Muscle of leg (tissue), 3 donors: ENCODE measurements at regions not wholly inside any gene's neighbourhood (a gene's known extent, or its start where the extent isn't known, plus 50 kb on each side); places are given as distances from the start of the nearest gene placed in this dataset.

ENCODE experiments used
- DNase-seq: peaks from one replicate; pipeline ENCODE4 v3.0.0; 2013
- H3K27ac ChIP-seq: one replicate; pipeline ENCODE4 v1.5.1; 2013; ENCODE audit warnings: mild to moderate bottlenecking, low read length, control low read depth
- H3K27me3 ChIP-seq: one replicate; pipeline ENCODE4 v1.6.1; 2013; ENCODE audit warnings: low read length; ENCODE audit not compliant: control insufficient read depth, insufficient read depth
- H3K36me3 ChIP-seq: one replicate; pipeline ENCODE4 v1.6.1; 2013; ENCODE audit warnings: low read length; ENCODE audit not compliant: control insufficient read depth, insufficient read depth
- H3K4me1 ChIP-seq: one replicate; pipeline ENCODE4 v1.6.1; 2013; ENCODE audit warnings: low read length; ENCODE audit not compliant: control insufficient read depth, insufficient read depth
- H3K4me3 ChIP-seq: one replicate; pipeline ENCODE4 v1.5.1; 2013; ENCODE audit warnings: low read length, control low read depth
- H3K9me3 ChIP-seq: replicated peaks from 2 replicates; pipeline ENCODE4 v1.6.1; 2013; ENCODE audit warnings: low read depth, low read length; ENCODE audit not compliant: control insufficient read depth
- WGBS: methylation state at CpG from one replicate; pipeline ENCODE4 v1.1.5; 2013; ENCODE audit warnings: missing lambda C conversion rate; ENCODE audit not compliant: insufficient coverage; 5-methylcytosine and 5-hydroxymethylcytosine counted together

DNA sequence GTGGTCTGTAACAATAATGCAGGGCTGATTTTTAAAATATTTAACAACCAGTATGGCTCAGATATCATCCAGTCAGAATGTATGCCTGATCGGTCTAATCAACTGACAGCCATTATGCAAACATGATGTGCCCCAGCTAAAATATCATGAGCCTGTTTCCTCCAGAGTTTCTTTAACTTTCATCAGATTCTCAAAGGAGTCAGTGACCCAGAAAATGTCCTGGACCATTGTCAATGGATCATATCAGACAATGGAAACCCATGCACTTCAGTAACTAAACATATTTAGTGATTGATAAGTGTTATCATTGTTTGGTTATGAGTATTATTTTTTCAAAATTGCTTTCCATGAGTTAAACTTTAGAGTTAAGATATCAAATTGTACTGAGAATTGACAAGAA, 173.5 kb downstream of the LMBRD1 start:
- Histone ChIP-seq H3K4me3 (no peak overlapping the region), H3K36me3 (no peaks in the 10 kb centered on the region), H3K27ac (no peak overlapping the region), H3K27me3 (no peaks in the 10 kb centered on the region), H3K9me3 (no peaks in the 10 kb centered on the region), H3K4me1 (no peaks in the 10 kb centered on the region)
- no peak for DNase-seq
- WGBS, result 29% methylated on average over 1 of the region's 1 CpG

DNA sequence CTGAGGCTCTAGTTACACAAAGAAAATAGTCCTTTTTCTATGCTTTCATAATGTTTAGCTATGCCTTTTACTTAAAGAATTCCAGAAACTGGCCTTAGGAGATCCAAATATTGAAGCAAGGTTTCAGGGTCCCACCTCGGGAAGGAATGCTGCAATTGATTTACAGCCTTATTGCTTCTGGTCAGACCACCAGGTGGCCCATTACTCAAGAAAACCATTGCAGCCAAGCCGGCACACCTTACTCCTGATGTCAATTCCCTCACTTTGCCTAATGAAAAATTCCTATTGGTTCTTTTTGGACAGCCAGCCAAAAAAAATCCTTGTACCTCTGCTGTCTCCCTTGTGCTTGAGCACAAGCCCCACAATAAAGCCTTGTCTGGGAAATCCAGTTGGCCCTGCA, 173.9 kb downstream of the LMBRD1 start:
- WGBS, result 11% methylated on average over 2 of the region's 2 CpGs

DNA sequence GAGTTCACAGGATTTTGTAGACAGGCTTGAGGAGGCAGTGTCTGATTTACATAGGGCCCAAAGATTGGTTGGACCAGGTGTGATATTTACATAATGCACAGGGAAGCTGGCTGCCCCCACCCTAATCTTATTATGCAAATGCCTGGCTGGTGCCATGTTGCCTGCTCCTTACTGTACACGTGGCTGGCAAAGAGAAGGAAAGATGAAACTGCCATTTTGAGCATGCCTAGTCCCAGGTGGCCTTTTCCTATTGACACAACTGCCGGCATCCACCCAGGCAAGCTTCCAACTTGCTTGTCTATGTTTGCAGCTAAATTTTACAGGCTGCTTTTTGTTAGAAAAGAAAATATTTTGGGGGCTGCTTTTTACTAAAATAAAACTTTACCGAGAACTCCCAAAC, 174.6 kb downstream of the LMBRD1 start:
- Histone ChIP-seq H3K4me3 (no peak overlapping the region), H3K27ac (no peak overlapping the region), H3K36me3 (no peaks in the 10 kb centered on the region), H3K9me3 (no peaks in the 10 kb centered on the region), H3K4me1 (no peaks in the 10 kb centered on the region), H3K27me3 (no peaks in the 10 kb centered on the region)
- no peak for DNase-seq
- WGBS, result 47% methylated on average over 2 of the region's 3 CpGs

More for the DNA sequence above, 173.9 kb downstream of the LMBRD1 start:
- H3K27ac ChIP-seq, result no peak overlapping the region
- H3K9me3 ChIP-seq, result no peaks in the 10 kb centered on the region
- H3K4me3 ChIP-seq, result no peak overlapping the region
- no peak for DNase-seq
- no peaks in the 10 kb centered on the region for H3K27me3 ChIP-seq
- H3K36me3 ChIP-seq, result no peaks in the 10 kb centered on the region
- H3K4me1 ChIP-seq, result no peaks in the 10 kb centered on the region

DNA sequence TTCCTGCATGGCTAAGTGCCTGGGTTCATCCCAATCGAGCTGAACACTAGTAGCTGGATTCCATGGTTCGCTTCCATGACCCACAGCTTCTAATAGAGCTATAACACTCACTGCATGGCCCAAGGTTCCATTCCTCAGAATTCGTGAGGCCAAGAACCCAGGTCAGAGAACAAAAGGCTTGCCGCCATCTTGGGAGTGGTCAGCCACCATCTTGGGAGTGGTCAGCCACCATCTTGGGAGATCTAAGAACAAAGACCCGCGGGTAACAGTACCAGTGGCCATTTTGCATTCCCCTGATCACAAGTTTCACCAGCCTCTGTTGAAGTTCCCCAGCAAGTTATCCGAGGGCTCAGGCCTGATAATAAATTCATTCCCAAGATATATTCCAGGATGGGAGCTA, 179.6 kb downstream of the LMBRD1 start:
- 88% methylated on average over 5 of the region's 7 CpGs for WGBS
- DNase-seq, result no peak
- no peaks in the 10 kb centered on the region for H3K9me3 ChIP-seq
- H3K27me3 ChIP-seq, result no peaks in the 10 kb centered on the region
- no peaks in the 10 kb centered on the region for H3K4me1 ChIP-seq
- no peak overlapping the region for H3K4me3 ChIP-seq
- H3K36me3 ChIP-seq, result no peaks in the 10 kb centered on the region
- H3K27ac ChIP-seq, result no peak overlapping the region

DNA sequence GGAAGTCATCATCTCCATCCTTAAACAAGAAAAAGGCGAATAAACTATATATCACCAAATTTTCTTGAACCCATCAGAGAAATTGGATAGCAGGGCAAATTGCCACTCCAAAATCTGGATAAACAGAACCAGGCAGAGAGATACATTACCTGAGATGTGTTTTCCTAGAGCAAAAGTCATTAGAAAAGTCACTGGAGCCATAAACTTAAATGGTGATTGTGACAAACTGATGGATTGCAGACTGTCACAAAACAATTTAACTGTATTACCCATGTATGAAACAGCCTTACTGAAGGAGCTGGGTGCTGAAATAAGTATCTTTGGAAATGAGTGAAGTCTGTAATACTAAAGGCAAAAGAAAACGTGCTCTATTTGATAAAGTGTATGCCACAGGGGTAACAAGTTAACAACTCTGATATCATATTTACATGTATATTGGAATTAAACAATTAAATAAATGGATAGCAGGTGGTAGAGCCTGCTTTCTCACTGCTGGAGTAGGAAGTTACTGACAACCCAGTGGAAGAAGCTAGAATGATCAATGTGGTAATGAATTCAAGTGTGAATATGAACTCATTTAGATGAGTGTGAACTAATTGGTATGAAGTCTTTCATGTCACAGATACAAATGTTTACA, 186.9 kb downstream of the LMBRD1 start:
- H3K36me3 ChIP-seq, result no peaks in the 10 kb centered on the region
- WGBS, result no CpG with 5 or more reads among the region's 2 CpGs

DNA sequence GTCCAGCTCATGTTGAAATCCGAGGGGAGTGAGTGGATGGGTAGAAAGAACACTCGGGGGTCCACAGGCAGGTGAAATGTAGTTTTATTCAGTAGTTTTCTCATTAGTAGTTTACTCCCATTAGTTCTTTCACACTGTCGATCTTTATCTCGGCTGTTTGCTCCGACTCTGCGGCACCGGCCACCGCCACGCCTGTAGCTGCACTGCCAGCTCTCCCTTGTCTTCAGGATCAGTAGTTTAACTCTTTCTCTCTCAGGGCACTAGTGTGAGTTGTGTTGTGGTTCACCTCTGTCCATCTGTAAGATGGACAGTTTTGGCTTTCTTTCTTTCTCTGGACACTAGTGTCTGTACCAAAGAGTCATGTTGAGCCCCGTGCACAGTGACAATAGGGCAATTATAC, 195.7 kb downstream of the LMBRD1 start:
- Histone ChIP-seq H3K36me3 (no peaks in the 10 kb centered on the region), H3K27ac (no peak overlapping the region), H3K27me3 (no peaks in the 10 kb centered on the region), H3K9me3 (no peaks in the 10 kb centered on the region), H3K4me3 (no peak overlapping the region), H3K4me1 (no peaks in the 10 kb centered on the region)
- DNase-seq, result no peak
- no CpG with 5 or more reads among the region's 10 CpGs for WGBS

More for the DNA sequence above, 186.9 kb downstream of the LMBRD1 start:
- Histone ChIP-seq H3K27ac (no peak overlapping the region), H3K9me3 (no peaks in the 10 kb centered on the region), H3K27me3 (no peaks in the 10 kb centered on the region), H3K4me1 (no peaks in the 10 kb centered on the region), H3K4me3 (no peak overlapping the region)
- DNase-seq, result no peak

DNA sequence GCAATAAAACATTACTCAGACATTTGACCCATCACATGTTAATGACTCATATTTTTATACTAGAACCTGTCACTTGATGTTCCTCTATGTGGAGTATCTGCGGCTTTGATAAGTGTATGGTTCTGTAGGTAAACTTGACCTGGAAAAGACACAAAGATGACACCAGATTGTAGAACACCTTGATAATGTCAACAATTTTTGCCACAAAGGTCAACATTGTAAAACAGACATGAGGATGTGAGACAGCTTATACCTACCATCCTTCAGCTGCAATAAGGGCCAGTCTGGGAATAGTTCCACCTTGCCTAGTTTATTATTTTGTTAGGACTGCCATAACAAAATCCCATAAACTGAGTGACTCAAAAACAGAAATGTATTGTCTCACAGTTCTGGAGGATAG, 202.4 kb downstream of the LMBRD1 start:
- no peak for DNase-seq
- Histone ChIP-seq H3K36me3 (no peaks in the 10 kb centered on the region), H3K27me3 (no peaks in the 10 kb centered on the region), H3K9me3 (no peaks in the 10 kb centered on the region), H3K4me1 (no peaks in the 10 kb centered on the region), H3K4me3 (no peak overlapping the region), H3K27ac (no peak overlapping the region)
- WGBS, result no CpG with 5 or more reads among the region's 1 CpG

DNA sequence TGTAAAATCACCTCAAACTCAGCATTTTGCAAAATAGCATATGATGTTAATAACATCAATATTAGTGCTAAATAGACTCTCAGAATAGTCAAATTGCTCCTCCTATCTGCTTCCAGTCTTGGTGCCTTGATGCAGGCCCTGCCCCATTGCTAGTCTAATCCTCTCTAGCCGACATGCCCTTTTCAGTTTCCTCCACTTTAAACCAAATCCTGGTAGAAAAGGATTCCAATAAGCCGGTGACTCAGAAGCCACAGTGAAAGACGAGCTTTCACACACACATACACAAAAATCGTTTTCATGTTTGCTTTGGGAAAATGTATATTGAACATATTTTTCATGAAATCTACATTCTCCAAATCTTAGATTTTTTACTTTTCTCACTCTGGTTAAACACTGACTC, 203.1 kb downstream of the LMBRD1 start:
- DNase-seq, result no peak
- no peak overlapping the region for H3K4me3 ChIP-seq
- H3K9me3 ChIP-seq, result no peaks in the 10 kb centered on the region
- no peaks in the 10 kb centered on the region for H3K27me3 ChIP-seq
- no peaks in the 10 kb centered on the region for H3K36me3 ChIP-seq
- H3K27ac ChIP-seq, result no peak overlapping the region
- no peaks in the 10 kb centered on the region for H3K4me1 ChIP-seq
- WGBS, result no CpG with 5 or more reads among the region's 4 CpGs

DNA sequence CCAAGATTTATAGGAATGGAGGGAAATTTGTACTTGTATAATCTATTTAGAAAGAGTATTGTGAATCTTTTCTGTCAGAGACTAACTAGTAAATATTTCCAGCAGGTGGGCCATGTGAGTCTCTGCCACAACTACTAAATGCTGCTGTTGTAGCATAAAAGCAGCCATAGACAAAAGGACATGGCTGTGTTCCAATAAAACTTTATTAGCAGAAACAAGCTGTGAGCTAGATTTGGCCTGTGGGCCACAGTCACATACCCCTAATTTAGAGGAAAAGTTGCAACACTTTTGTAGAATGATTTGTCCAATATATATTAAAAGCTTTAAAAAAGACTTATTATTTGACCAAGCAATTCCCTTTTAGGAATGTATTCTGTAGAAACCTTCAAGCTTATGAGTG, 207.2 kb downstream of the LMBRD1 start:
- Histone ChIP-seq H3K36me3 (no peaks in the 10 kb centered on the region), H3K9me3 (no peaks in the 10 kb centered on the region), H3K4me1 (peaks cover 6% of the 10 kb centered on the region), H3K27me3 (no peaks in the 10 kb centered on the region), H3K27ac (no peak overlapping the region), H3K4me3 (no peak overlapping the region)
- no peak for DNase-seq

DNA sequence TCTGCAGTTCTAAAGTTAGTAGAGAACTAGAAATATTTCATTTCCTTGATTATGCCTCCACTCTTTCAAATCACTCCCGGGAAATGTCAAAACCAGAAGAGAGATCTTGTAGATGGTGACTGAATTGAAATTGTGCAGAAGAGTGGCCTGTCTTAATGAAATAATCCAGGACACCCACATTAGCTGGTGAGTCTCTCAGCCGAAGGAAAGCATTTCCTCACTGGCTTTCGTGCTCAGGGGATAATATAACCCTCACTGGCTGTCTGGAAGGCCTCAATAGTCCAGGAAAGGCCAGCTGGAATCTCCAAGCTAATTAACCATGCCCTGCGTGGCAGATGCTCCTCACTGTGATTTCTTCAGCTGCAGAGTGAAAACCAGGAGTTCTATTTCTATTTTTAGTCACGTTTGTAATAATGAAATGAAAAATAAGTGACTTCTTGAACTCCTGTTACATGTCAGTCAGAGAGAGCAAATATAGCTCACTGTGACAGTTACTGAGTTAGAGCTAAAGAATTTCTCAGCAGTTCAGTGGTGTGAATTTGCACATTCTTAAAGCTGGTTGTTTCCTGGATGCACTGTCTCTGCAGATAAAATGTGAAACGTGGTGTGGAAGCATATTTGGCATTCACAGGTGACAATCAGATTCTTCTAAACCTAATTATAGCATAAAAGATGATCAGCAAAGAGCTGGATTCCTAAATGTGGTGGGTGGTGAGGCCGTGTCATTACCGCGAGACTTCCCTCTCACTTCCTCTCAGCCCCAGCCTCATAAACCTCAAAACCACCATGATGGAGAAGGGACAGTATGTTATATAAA, 211.7 kb downstream of the LMBRD1 start:
- Histone ChIP-seq H3K27ac (no peak overlapping the region), H3K9me3 (no peaks in the 10 kb centered on the region), H3K36me3 (no peaks in the 10 kb centered on the region), H3K4me1 (peaks cover 6% of the 10 kb centered on the region), H3K27me3 (no peaks in the 10 kb centered on the region), H3K4me3 (no peak overlapping the region)
- WGBS, result 17% methylated on average over 1 of the region's 9 CpGs
- DNase-seq, result peak; percentile 46
